Endothelial cell of umbilical vein (primary cell): ENCODE measurements at regions not wholly inside any gene's neighbourhood (a gene's known extent, or its start where the extent isn't known, plus 50 kb on each side); places are given as distances from the start of the nearest gene placed in this dataset.

Source experiments
- EZH2 ChIP-seq: IDR thresholded peaks from 2 replicates; pipeline ENCODE4 v1.6.1; 2012; ENCODE audit warnings: borderline replicate concordance, low read depth, mild to moderate bottlenecking, moderate library complexity, low read length, inconsistent platforms; ENCODE audit not compliant: severe bottlenecking
- GATA2 ChIP-seq: IDR thresholded peaks from 2 replicates; pipeline ENCODE4 v1.7.0; 2011; ENCODE audit warnings: low read depth, mild to moderate bottlenecking, moderate library complexity, mixed read lengths, low read length; ENCODE audit not compliant: insufficient read length, insufficient read depth
- MYC ChIP-seq: IDR thresholded peaks from one replicate; pipeline ENCODE4 v1.6.1; 2011; ENCODE audit warnings: mild to moderate bottlenecking, low read depth, low read length
- POLR2A ChIP-seq: IDR thresholded peaks from 2 replicates; pipeline ENCODE4 v1.6.1; 2012; ENCODE audit warnings: low read depth, mild to moderate bottlenecking, control low read depth, low read length
- POLR2AphosphoS5 ChIP-seq: IDR thresholded peaks from 2 replicates; pipeline ENCODE4 v1.6.1; 2012; ENCODE audit warnings: low read depth, mild to moderate bottlenecking, control low read depth, low read length, moderate library complexity; ENCODE audit not compliant: insufficient read depth
- TF ChIP-seq, protein P1 (sequence below), 2 donors: IDR thresholded peaks; 1 replicate in 1 of 2; 2 replicates in 1 of 2; pipeline ENCODE4 v1.5.1; 2011; ENCODE audit warnings: low read length in 2 of 2, mild to moderate bottlenecking in 2 of 2, moderate library complexity in 2 of 2, control low read depth in 1 of 2, inconsistent platforms in 1 of 2, low read depth in 1 of 2; ENCODE audit not compliant: insufficient read depth in 1 of 2; ENCODE audit errors: extremely low read depth in 1 of 2
- TF ChIP-seq, protein P2 (sequence below): IDR thresholded peaks from 2 replicates; pipeline ENCODE4 v1.6.1; 2011; ENCODE audit not compliant: insufficient read depth, insufficient read length

DNA sequence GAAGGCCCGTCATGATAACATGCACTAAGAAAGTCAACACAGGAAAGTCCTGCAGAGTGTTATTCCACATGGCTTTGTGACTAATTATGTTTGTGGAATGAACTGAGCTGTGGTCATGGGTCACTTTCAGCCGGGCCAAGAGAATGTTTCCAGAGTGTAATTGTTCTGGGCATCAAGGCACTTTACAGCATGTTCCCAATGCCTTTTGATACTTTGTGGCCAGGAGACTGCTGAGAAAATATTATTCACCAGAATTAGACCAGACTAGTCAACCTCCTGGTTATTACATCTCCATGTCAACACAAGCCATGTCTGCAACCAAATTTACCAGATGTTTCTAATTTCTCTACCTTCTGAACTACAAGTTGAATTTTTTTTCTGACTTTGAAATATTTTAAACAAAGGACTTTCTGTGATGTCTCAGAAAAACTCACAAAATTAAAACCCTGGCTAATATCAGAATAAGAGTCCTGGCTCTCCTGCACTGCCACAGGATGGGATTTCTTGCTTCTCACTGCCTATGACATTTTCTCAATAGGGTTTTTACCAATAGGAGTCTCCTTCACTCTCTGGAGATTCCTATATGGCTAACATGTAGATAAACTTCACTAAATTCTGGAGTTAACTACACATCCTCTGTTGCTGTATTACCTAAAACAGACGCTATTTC lies 90.6 kb upstream of the WDR75 start:
- TF ChIP-seq, protein P1, sequence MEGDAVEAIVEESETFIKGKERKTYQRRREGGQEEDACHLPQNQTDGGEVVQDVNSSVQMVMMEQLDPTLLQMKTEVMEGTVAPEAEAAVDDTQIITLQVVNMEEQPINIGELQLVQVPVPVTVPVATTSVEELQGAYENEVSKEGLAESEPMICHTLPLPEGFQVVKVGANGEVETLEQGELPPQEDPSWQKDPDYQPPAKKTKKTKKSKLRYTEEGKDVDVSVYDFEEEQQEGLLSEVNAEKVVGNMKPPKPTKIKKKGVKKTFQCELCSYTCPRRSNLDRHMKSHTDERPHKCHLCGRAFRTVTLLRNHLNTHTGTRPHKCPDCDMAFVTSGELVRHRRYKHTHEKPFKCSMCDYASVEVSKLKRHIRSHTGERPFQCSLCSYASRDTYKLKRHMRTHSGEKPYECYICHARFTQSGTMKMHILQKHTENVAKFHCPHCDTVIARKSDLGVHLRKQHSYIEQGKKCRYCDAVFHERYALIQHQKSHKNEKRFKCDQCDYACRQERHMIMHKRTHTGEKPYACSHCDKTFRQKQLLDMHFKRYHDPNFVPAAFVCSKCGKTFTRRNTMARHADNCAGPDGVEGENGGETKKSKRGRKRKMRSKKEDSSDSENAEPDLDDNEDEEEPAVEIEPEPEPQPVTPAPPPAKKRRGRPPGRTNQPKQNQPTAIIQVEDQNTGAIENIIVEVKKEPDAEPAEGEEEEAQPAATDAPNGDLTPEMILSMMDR (IDR thresholded peaks at IDR 0.05; ENCODE audit: extremely low read depth in 1 of 2, insufficient read depth in 1 of 2, low read depth in 1 of 2, low read length in 2 of 2) = no peak
- TF ChIP-seq EZH2 (no peak), POLR2A (no peak), GATA2 (no peak), POLR2AphosphoS5 (no peak), MYC (no peak)
- TF ChIP-seq, protein P2, sequence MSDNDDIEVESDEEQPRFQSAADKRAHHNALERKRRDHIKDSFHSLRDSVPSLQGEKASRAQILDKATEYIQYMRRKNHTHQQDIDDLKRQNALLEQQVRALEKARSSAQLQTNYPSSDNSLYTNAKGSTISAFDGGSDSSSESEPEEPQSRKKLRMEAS = no peak
